ENCODE measurements at regions not wholly inside any gene's neighbourhood (a gene's known extent, or its start where the extent isn't known, plus 50 kb on each side); places are given as distances from the start of the nearest gene placed in this dataset.

GRCh38 chr1:199843861-199844260 is 183.6 kb upstream of the NR5A2 start:
- ChIA-PET CTCF (no interaction called here), POLR2A (no interaction called here)
- no peak overlapping the region for H3K27ac ChIP-seq (ENCODE audit: low read length)
- no peaks in the 10 kb centered on the region for H3K9me3 ChIP-seq (ENCODE audit: control insufficient read depth, insufficient read depth, low read depth, low read length)
- H3K36me3 ChIP-seq (ENCODE audit: control insufficient read depth, insufficient read depth, low read length), result no peaks in the 10 kb centered on the region
- no peak overlapping the region for H3K4me3 ChIP-seq (ENCODE audit: low read depth in 2 of 2, low read length in 2 of 2)
- ATAC-seq, result no peak
- H3K27me3 ChIP-seq (ENCODE audit: control insufficient read depth, insufficient read depth, low read length), result no peaks in the 10 kb centered on the region
- intact Hi-C loops (cut with micrococcal nuclease; ENCODE audit: unreplicated experiment) (no loop called here), in situ Hi-C loops (cut with HindIII; ENCODE audit: low pct_unique_long_range_greater_than_20kb, low sequenced_read_pairs) (no loop called here)
- no peak for TF ChIP-seq TCF7L2 (IDR thresholded peaks at IDR 0.05; ENCODE audit: low read depth, low read length)
- TF ChIP-seq, protein P1, sequence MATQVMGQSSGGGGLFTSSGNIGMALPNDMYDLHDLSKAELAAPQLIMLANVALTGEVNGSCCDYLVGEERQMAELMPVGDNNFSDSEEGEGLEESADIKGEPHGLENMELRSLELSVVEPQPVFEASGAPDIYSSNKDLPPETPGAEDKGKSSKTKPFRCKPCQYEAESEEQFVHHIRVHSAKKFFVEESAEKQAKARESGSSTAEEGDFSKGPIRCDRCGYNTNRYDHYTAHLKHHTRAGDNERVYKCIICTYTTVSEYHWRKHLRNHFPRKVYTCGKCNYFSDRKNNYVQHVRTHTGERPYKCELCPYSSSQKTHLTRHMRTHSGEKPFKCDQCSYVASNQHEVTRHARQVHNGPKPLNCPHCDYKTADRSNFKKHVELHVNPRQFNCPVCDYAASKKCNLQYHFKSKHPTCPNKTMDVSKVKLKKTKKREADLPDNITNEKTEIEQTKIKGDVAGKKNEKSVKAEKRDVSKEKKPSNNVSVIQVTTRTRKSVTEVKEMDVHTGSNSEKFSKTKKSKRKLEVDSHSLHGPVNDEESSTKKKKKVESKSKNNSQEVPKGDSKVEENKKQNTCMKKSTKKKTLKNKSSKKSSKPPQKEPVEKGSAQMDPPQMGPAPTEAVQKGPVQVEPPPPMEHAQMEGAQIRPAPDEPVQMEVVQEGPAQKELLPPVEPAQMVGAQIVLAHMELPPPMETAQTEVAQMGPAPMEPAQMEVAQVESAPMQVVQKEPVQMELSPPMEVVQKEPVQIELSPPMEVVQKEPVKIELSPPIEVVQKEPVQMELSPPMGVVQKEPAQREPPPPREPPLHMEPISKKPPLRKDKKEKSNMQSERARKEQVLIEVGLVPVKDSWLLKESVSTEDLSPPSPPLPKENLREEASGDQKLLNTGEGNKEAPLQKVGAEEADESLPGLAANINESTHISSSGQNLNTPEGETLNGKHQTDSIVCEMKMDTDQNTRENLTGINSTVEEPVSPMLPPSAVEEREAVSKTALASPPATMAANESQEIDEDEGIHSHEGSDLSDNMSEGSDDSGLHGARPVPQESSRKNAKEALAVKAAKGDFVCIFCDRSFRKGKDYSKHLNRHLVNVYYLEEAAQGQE (IDR thresholded peaks at IDR 0.05; ENCODE audit: insufficient read depth in 1 of 2, low read depth in 2 of 2, low read length in 1 of 2), result no peak
- TF ChIP-seq, protein P2, sequence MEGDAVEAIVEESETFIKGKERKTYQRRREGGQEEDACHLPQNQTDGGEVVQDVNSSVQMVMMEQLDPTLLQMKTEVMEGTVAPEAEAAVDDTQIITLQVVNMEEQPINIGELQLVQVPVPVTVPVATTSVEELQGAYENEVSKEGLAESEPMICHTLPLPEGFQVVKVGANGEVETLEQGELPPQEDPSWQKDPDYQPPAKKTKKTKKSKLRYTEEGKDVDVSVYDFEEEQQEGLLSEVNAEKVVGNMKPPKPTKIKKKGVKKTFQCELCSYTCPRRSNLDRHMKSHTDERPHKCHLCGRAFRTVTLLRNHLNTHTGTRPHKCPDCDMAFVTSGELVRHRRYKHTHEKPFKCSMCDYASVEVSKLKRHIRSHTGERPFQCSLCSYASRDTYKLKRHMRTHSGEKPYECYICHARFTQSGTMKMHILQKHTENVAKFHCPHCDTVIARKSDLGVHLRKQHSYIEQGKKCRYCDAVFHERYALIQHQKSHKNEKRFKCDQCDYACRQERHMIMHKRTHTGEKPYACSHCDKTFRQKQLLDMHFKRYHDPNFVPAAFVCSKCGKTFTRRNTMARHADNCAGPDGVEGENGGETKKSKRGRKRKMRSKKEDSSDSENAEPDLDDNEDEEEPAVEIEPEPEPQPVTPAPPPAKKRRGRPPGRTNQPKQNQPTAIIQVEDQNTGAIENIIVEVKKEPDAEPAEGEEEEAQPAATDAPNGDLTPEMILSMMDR (IDR thresholded peaks at IDR 0.05), result no peak
- TF ChIP-seq SIN3A (IDR thresholded peaks at IDR 0.05; ENCODE audit: borderline replicate concordance, insufficient read depth, low read depth, low read length), result no peak
- TF ChIP-seq POLR2AphosphoS5 (IDR thresholded peaks at IDR 0.05; ENCODE audit: low read depth, low read length), result no peak
- no peaks in the 10 kb centered on the region for H3K4me1 ChIP-seq (ENCODE audit: control insufficient read depth, insufficient read depth, low read length)
- no peak for DNase-seq (ENCODE audit: low read depth, low spot score)
- BruUV-seq (replicated peaks), result no TSS peak

GRCh38 chr1:199847021-199847420 is 180.5 kb upstream of the NR5A2 start:
- Histone ChIP-seq H3K4me3 (ENCODE audit: low read depth in 2 of 2, low read length in 2 of 2) (no peak overlapping the region), H3K4me1 (ENCODE audit: control insufficient read depth, insufficient read depth, low read length) (no peaks in the 10 kb centered on the region), H3K36me3 (ENCODE audit: control insufficient read depth, insufficient read depth, low read length) (no peaks in the 10 kb centered on the region), H3K27me3 (ENCODE audit: control insufficient read depth, insufficient read depth, low read length) (no peaks in the 10 kb centered on the region), H3K9me3 (ENCODE audit: control insufficient read depth, insufficient read depth, low read depth, low read length) (no peaks in the 10 kb centered on the region), H3K27ac (ENCODE audit: low read length) (no peak overlapping the region)
- CTCF ChIA-PET, result no interaction called here
- DNase-seq (ENCODE audit: low read depth, low spot score), result no peak
- no TSS peak for BruUV-seq (replicated peaks)
- intact Hi-C loops (cut with micrococcal nuclease; ENCODE audit: unreplicated experiment) (no loop called here), in situ Hi-C loops (cut with HindIII; ENCODE audit: low pct_unique_long_range_greater_than_20kb, low sequenced_read_pairs) (no loop called here)
- POLR2A ChIA-PET, result no interaction called here
- TF ChIP-seq POLR2AphosphoS5 (IDR thresholded peaks at IDR 0.05; ENCODE audit: low read depth, low read length), result no peak
- TF ChIP-seq, protein P2 (IDR thresholded peaks at IDR 0.05), result no peak
- no peak for TF ChIP-seq SIN3A (IDR thresholded peaks at IDR 0.05; ENCODE audit: borderline replicate concordance, insufficient read depth, low read depth, low read length)
- TF ChIP-seq, protein P1 (IDR thresholded peaks at IDR 0.05; ENCODE audit: insufficient read depth in 1 of 2, low read depth in 2 of 2, low read length in 1 of 2), result no peak
- TF ChIP-seq TCF7L2 (IDR thresholded peaks at IDR 0.05; ENCODE audit: low read depth, low read length), result no peak
- ATAC-seq, result no peak
